ENCODE measurements at regions not wholly inside any gene's neighbourhood (a gene's known extent, or its start where the extent isn't known, plus 50 kb on each side); places are given as distances from the start of the nearest gene placed in this dataset.

DNA sequence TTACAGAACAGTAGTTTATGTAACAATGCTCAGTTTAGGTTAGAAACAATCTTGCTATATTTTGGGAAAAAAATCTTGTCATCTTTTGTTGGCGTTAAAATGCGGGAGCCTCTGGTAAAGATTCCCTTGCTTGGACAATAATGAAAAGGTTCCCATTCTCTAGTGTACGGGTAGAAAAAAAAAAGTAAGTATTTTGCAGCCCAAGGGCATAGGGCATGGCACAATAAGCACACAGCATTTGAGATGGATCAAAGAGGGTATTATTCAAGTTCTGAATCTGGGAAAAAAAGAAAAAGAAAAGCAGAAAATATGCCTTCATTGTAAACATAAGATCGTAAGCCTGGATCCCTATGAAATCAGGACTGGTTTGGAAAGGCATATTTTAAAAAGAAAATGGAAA is 408.6 kb upstream of the ROBO2 start:
- Mint-ChIP-seq H3K27ac (no peak overlapping the region), H3K4me3 (no peak overlapping the region), H3K36me3 (ENCODE audit: low read depth) (no peaks in the 10 kb centered on the region), H3K27me3 (no peaks in the 10 kb centered on the region), H3K4me1 (no peaks in the 10 kb centered on the region), H3K9me3 (peaks cover 7% of the 10 kb centered on the region)
- DNase-seq, result no peak
- intact Hi-C loops (cut with micrococcal nuclease), result no loop called here

- H3K4me3 Mint-ChIP-seq, result no peak overlapping the region
- H3K4me1 Mint-ChIP-seq, result no peaks in the 10 kb centered on the region
- no peaks in the 10 kb centered on the region for H3K27me3 Mint-ChIP-seq
- H3K9me3 Mint-ChIP-seq, result no peaks in the 10 kb centered on the region
- no peak overlapping the region for H3K27ac Mint-ChIP-seq
- H3K36me3 Mint-ChIP-seq (ENCODE audit: low read depth), result no peaks in the 10 kb centered on the region
- no peak for DNase-seq
- intact Hi-C loops (cut with micrococcal nuclease), result no loop called here
Observed at GRCh38 chr3:76638006-76638405, 401.9 kb upstream of the ROBO2 start.

DNA sequence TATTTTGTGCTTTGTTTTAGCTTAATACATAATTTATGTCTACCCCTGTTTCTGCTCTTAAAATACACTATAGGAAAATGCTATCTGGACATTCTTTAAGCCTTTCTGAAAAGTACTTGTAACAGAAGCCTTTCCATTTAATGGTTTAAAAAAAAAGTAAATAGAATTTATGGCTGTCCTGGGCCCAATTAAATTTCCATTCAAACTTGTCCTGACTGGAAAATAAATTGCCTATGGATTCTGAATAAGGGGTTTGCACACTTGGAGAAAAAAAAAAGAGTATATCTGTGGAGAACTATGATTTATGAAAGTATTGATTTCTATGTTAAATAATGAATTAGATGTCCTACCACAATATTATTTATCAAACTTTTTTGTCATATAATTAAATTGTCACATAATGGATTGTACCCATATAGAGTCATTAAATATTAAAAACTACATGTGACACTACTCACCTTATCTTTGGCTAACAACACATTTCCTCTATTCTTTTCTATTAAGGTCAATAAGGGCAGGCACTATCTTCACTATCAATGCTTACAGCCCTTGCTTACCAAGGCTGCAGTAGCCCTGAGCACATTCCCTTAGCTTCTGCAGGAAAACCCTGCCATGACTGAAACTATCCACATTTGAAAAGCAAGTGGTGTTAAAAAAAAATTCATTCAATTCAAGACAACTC is 396.1 kb upstream of the ROBO2 start:
- Mint-ChIP-seq H3K27me3 (no peaks in the 10 kb centered on the region), H3K27ac (no peak overlapping the region), H3K4me1 (no peaks in the 10 kb centered on the region), H3K36me3 (ENCODE audit: low read depth) (no peaks in the 10 kb centered on the region), H3K9me3 (no peaks in the 10 kb centered on the region), H3K4me3 (no peak overlapping the region)
- intact Hi-C loops (cut with micrococcal nuclease), result no loop called here
- DNase-seq, result no peak

- Mint-ChIP-seq H3K27ac (no peak overlapping the region), H3K4me3 (no peak overlapping the region), H3K27me3 (no peaks in the 10 kb centered on the region), H3K36me3 (ENCODE audit: low read depth) (no peaks in the 10 kb centered on the region), H3K9me3 (no peaks in the 10 kb centered on the region), H3K4me1 (no peaks in the 10 kb centered on the region)
- DNase-seq, result no peak
- intact Hi-C loops (cut with micrococcal nuclease), result no loop called here
Observed at GRCh38 chr3:76644305-76644675, 395.6 kb upstream of the ROBO2 start.

GRCh38 chr3:76645724-76646123 is 394.2 kb upstream of the ROBO2 start:
- Mint-ChIP-seq H3K9me3 (no peaks in the 10 kb centered on the region), H3K36me3 (ENCODE audit: low read depth) (no peaks in the 10 kb centered on the region), H3K4me3 (no peak overlapping the region), H3K4me1 (no peaks in the 10 kb centered on the region), H3K27ac (no peak overlapping the region), H3K27me3 (no peaks in the 10 kb centered on the region)
- no peak for DNase-seq
- intact Hi-C loops (cut with micrococcal nuclease), result no loop called here

GRCh38 chr3:76646921-76647562 is 392.9 kb upstream of the ROBO2 start:
- Mint-ChIP-seq H3K27ac (no peak overlapping the region), H3K9me3 (no peaks in the 10 kb centered on the region), H3K4me1 (no peaks in the 10 kb centered on the region), H3K4me3 (no peak overlapping the region), H3K36me3 (ENCODE audit: low read depth) (no peaks in the 10 kb centered on the region), H3K27me3 (no peaks in the 10 kb centered on the region)
- intact Hi-C loops (cut with micrococcal nuclease), result no loop called here
- DNase-seq, result no peak

- Mint-ChIP-seq H3K9me3 (no peaks in the 10 kb centered on the region), H3K4me1 (no peaks in the 10 kb centered on the region), H3K27ac (no peak overlapping the region), H3K27me3 (no peaks in the 10 kb centered on the region), H3K4me3 (no peak overlapping the region), H3K36me3 (ENCODE audit: low read depth) (no peaks in the 10 kb centered on the region)
- DNase-seq, result no peak
- intact Hi-C loops (cut with micrococcal nuclease), result no loop called here
Observed at GRCh38 chr3:76651784-76652183, 388.1 kb upstream of the ROBO2 start.

- Mint-ChIP-seq H3K9me3 (no peaks in the 10 kb centered on the region), H3K36me3 (ENCODE audit: low read depth) (no peaks in the 10 kb centered on the region), H3K4me1 (no peaks in the 10 kb centered on the region), H3K4me3 (no peak overlapping the region), H3K27me3 (no peaks in the 10 kb centered on the region), H3K27ac (no peak overlapping the region)
- no peak for DNase-seq
- intact Hi-C loops (cut with micrococcal nuclease), result no loop called here
Observed at GRCh38 chr3:76652524-76652923, 387.4 kb upstream of the ROBO2 start.

DNA sequence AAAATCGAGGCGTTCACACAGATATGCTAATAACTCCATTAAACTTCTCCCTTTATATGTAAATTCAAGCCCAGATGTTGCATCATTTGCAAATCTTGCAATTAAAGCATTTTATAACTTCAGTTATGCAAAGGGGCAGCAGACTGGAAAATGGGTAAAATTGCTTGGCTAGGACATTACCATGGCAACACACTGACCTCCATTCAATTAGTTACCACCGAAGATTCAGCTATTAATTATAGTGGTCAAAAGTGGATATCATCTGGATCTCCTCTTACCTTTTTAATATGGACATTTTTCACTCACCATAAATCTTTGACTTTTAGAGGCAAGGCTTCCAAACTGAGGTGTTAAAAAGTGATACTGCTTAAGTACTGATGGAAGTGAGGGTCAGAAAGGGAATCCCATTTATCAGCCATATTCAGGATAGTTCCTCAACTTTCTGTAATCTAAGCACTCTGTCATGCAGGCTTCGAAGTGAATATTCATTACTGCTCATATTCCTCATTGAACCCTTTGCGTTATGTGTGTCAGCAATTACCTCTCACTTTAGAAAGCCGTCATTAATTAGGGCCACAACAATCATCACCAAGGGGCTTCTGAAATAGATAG is 386.2 kb upstream of the ROBO2 start:
- Mint-ChIP-seq H3K9me3 (no peaks in the 10 kb centered on the region), H3K4me3 (no peak overlapping the region), H3K36me3 (ENCODE audit: low read depth) (no peaks in the 10 kb centered on the region), H3K4me1 (no peaks in the 10 kb centered on the region), H3K27me3 (no peaks in the 10 kb centered on the region), H3K27ac (no peak overlapping the region)
- intact Hi-C loops (cut with micrococcal nuclease), result no loop called here
- DNase-seq, result no peak

- no peak for DNase-seq
- no peaks in the 10 kb centered on the region for H3K36me3 Mint-ChIP-seq (ENCODE audit: low read depth)
- no peaks in the 10 kb centered on the region for H3K27me3 Mint-ChIP-seq
- no peak overlapping the region for H3K4me3 Mint-ChIP-seq
- H3K9me3 Mint-ChIP-seq, result no peaks in the 10 kb centered on the region
- H3K4me1 Mint-ChIP-seq, result no peaks in the 10 kb centered on the region
- H3K27ac Mint-ChIP-seq, result no peak overlapping the region
- intact Hi-C loops (cut with micrococcal nuclease), result no loop called here
Observed at GRCh38 chr3:76656531-76657070, 383.3 kb upstream of the ROBO2 start.

- H3K36me3 Mint-ChIP-seq (ENCODE audit: low read depth), result no peaks in the 10 kb centered on the region
- H3K9me3 Mint-ChIP-seq, result no peaks in the 10 kb centered on the region
- H3K27me3 Mint-ChIP-seq, result no peaks in the 10 kb centered on the region
- intact Hi-C loops (cut with micrococcal nuclease), result no loop called here
- DNase-seq, result no peak
- H3K4me1 Mint-ChIP-seq, result no peaks in the 10 kb centered on the region
- no peak overlapping the region for H3K4me3 Mint-ChIP-seq
- H3K27ac Mint-ChIP-seq, result no peak overlapping the region
Observed at GRCh38 chr3:76657909-76658308, 382.0 kb upstream of the ROBO2 start.

DNA sequence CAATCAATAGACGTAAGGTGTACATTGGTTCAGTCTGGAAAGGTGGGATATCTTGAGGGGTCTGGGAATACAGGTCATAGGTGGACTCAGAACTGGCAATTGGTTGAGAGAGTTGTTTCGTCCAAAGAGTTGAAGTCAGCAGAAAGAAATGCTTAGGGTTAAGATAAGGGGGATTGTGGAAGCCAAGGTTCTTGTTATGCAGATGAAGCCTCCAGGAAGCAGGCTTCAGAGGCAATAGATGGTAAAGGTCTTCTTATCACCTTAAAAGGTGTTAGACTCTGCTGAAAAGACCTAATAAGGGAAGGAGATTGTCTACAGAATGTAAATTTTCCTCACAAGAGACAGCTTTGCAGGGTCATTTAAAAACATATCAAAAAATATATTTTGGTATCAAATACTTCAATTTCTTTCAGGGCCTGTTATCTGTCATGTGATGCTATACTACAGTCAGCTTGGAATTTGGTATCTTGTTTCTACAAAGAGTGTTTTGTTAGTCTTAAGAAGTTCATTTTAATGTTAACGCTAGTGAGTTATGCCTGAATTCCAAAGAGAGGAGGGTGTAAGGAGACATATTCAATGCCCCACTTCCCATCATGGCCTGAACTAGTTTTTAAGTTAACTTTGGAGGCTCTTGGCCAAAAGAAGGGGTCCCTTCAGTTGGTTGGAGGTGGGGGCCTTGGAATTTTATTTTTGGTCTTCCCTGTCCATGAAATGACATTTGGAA is 378.2 kb upstream of the ROBO2 start:
- Mint-ChIP-seq H3K9me3 (no peaks in the 10 kb centered on the region), H3K4me3 (no peak overlapping the region), H3K27me3 (no peaks in the 10 kb centered on the region), H3K36me3 (ENCODE audit: low read depth) (no peaks in the 10 kb centered on the region), H3K4me1 (no peaks in the 10 kb centered on the region), H3K27ac (no peak overlapping the region)
- intact Hi-C loops (cut with micrococcal nuclease), result no loop called here
- no peak for DNase-seq

- no peak overlapping the region for H3K27ac Mint-ChIP-seq
- no peak overlapping the region for H3K4me3 Mint-ChIP-seq
- H3K9me3 Mint-ChIP-seq, result no peaks in the 10 kb centered on the region
- H3K4me1 Mint-ChIP-seq, result no peaks in the 10 kb centered on the region
- H3K27me3 Mint-ChIP-seq, result no peaks in the 10 kb centered on the region
- H3K36me3 Mint-ChIP-seq (ENCODE audit: low read depth), result no peaks in the 10 kb centered on the region
- intact Hi-C loops (cut with micrococcal nuclease), result no loop called here
- DNase-seq, result no peak
Observed at GRCh38 chr3:76664816-76665215, 375.1 kb upstream of the ROBO2 start.

- Mint-ChIP-seq H3K27ac (no peak overlapping the region), H3K27me3 (no peaks in the 10 kb centered on the region), H3K4me1 (no peaks in the 10 kb centered on the region), H3K36me3 (ENCODE audit: low read depth) (no peaks in the 10 kb centered on the region), H3K9me3 (no peaks in the 10 kb centered on the region), H3K4me3 (no peak overlapping the region)
- intact Hi-C loops (cut with micrococcal nuclease), result no loop called here
- no peak for DNase-seq
Observed at GRCh38 chr3:76668653-76669052, 371.2 kb upstream of the ROBO2 start.
